GM18517 (cell line): ENCODE measurements at regions not wholly inside any gene's neighbourhood (a gene's known extent, or its start where the extent isn't known, plus 50 kb on each side); places are given as distances from the start of the nearest gene placed in this dataset.
"Not testable (repeated sequence)": the region's sequence is repeated elsewhere in the genome, so short reads cannot be mapped to it uniquely, and the experiment has no call there.

ENCODE experiments used
- ATAC-seq: cut with Tn5 transposase; IDR thresholded peaks from one replicate; pipeline ENCODE4 v1.9.1; 2021; ENCODE audit warnings: mild to moderate bottlenecking, moderate library complexity; ENCODE audit not compliant: unreplicated experiment

GRCh38 chr10:26621243-26621888 is 76.1 kb upstream of the PDSS1 start:
- no peak for ATAC-seq

- ATAC-seq, result no peak
Measured at GRCh38 chr10:26621889-26622711, 75.4 kb upstream of the PDSS1 start.

GRCh38 chr10:26622891-26623290 is 74.6 kb upstream of the PDSS1 start:
- ATAC-seq, result no peak

- ATAC-seq, result no peak
Measured at GRCh38 chr10:26624006-26624405, 73.5 kb upstream of the PDSS1 start.

DNA sequence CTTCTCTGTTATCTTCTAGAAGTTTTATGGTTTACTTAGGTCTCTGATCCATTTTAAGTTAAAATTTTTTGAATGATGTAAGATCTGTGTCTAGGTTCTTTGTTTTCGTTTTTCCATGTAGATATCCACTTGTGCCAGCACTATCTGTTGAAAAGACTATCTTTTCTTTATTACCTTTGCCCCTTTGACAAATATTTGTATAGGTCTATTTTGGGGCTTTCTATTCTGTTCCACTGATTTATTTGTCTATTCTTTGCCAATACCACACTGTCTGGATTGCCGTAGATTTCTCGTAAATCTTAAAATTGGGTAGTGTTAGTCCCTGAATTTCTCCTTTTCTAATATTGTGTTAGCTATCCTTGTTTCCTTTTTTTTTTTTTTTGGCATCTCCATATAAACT is 71.4 kb upstream of the PDSS1 start:
- no peak for ATAC-seq

GRCh38 chr10:26627324-26627723 is 70.2 kb upstream of the PDSS1 start:
- no peak for ATAC-seq

- peak; percentile 77 for ATAC-seq
Measured at GRCh38 chr10:26628395-26628794, 69.1 kb upstream of the PDSS1 start.

DNA sequence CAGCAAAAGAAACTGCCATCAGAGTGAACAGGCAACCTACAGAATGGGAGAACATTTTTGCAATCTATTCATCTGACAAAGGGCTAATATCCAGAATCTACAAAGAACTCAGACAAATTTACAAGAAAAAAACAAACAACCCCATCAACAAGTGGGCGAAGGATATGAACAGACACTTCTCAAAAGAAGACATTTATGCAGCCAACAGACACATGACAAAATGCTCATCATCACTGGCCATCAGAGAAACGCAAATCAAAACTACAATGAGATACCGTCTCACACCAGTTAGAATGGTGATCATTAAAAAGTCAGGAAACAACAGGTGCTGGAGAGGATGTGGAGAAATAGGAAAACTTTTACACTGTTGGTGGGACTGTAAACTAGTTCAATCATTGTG is 65.3 kb upstream of the PDSS1 start:
- ATAC-seq, result not testable (repeated sequence)

DNA sequence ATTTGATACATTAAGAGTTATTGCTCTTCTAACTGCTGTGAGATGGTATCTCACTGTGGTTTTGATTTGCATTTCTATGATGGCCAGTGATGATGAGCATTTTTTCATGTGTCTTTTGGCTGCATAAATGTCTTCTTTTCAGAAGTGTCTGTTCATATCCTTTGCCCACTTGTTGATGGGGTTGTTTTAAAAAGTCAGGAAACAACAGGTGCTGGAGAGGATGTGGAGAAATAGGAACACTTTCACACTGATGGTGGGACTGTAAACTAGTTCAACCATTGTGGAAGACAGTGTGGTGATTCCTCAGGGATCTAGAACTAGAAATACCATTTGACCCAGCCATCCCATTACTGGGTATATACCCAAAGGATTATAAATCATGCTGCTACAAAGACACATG is 63.4 kb upstream of the PDSS1 start:
- not testable (repeated sequence) for ATAC-seq

GRCh38 chr10:26637521-26638275 is 59.8 kb upstream of the PDSS1 start:
- ATAC-seq, result no peak

- ATAC-seq, result no peak
Measured at GRCh38 chr10:26640391-26640790, 57.1 kb upstream of the PDSS1 start.

DNA sequence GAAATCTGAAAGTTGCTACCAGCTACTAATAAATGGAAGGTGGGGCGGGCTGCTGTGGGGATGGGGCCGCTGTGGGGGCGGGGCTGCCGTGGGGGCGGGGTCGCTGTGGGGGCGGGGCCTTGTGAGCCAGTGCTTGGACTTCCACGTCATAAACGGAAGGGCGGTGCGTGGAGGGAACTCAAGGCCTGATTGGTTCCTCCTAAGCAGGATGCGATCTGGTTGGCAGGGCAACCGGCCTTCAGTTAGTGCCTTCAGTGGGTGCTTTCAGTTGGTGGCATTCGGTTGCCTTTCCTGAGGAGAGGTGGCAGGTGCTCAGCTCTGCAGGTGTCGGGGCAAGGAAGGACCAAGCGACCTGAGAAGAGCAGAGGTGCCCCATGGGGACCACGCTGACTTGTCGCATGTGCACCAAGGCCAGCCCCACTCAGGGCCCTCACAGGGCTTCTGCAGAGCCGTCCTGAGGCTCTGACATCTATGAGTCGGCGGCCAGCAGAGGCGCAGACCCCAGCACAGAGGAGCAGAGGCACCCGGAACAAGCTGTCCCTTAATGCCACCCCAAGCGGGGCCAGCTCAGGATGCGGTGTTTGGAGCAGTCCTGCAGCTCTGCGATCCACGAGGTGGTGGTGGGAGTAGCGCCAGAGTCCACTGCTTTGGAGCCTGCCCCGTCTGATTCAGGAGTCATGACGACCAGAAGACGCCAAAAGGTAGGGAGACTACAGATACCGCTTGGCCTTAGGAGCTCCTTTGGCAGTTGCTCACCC is 54.4 kb upstream of the PDSS1 start:
- ATAC-seq, result no peak

DNA sequence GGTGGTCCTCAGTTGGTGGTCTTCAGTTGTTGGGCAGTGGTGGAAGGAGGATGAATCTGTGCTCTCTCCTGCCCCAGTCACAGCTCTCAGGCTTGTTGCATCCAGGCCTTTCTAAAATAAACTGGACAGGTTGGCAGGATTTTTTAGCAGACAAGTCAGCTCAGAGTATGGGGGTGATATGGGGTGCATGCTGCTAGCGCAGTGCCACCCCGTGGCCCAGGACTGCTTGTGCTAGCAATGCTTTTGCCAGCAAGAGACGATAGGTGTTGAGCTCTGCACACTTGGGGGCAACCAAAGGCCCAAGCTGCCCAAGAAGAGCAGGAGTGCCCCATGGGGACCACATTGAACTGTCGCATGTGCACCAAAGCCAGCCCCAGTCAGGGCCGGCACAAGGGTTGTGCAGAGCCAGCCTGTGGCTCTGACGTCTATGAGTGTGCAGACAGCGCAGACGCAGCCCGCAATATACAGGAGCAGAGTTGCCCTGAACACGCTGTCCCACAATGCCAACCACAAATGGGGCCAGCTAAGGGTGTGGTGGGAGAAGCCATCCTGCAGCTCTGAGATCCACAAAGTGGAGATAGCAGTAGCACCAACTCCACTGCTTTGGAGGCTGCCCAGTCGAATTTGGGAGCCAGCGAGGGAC is 49.8 kb upstream of the PDSS1 start:
- ATAC-seq, result no peak
